CD4-positive, alpha-beta T cell (primary cell): ENCODE measurements at regions not wholly inside any gene's neighbourhood (a gene's known extent, or its start where the extent isn't known, plus 50 kb on each side); places are given as distances from the start of the nearest gene placed in this dataset.

Experiments
- ATAC-seq: fragments of 200-7000 bp; cut with Tn5 transposase; one replicate; pipeline ENCODE4 v1.10.0; 2022; ENCODE audit warnings: mild to moderate bottlenecking; ENCODE audit not compliant: poor library complexity
- CTCF ChIA-PET: fragments of 350-600 bp; sonication (Branson Sonifier 250); formaldehyde crosslinking; loops from one replicate; lab custom pipeline; 2021; ENCODE audit warnings: antibody characterized with exemption, inconsistent platforms; lab: Charles Lee
- POLR2A ChIA-PET: fragments of 350-600 bp; sonication (Branson Sonifier 250); formaldehyde crosslinking; loops from one replicate; lab custom pipeline; 2021; ENCODE audit warnings: antibody characterized with exemption, inconsistent platforms; lab: Charles Lee
- DNase-seq, 14 experiments: peaks; one replicate each; pipeline ENCODE4 v3.0.0-alpha.2; 2013 to 2020; ENCODE audit warnings: mixed read lengths in 2 of 14
- H3K27ac ChIP-seq, 2 donors: one replicate each; pipeline versions ENCODE4 v1.5.1 to v1.7.0; 2013; ENCODE audit warnings: low read length in 2 of 2, low read depth in 1 of 2, mild to moderate bottlenecking in 1 of 2
- H3K27me3 ChIP-seq, 2 experiments: 1 replicate in 1 of 2; 2 replicates in 1 of 2; pipeline versions ENCODE4 v1.6.1 to v1.7.0; 2013; ENCODE audit warnings: low read length in 2 of 2, control low read depth in 1 of 2, mild to moderate bottlenecking in 1 of 2, moderate library complexity in 1 of 2; ENCODE audit not compliant: insufficient read depth in 2 of 2, control insufficient read depth in 1 of 2
- H3K36me3 ChIP-seq: one replicate; pipeline ENCODE4 v1.6.1; 2013; ENCODE audit warnings: low read length, control low read depth; ENCODE audit not compliant: insufficient read depth
- H3K4me1 ChIP-seq: one replicate; pipeline ENCODE4 v1.6.1; 2013; ENCODE audit warnings: low read length, control low read depth; ENCODE audit not compliant: insufficient read depth
- H3K4me3 ChIP-seq: one replicate; pipeline ENCODE4 v1.5.1; 2013; ENCODE audit warnings: mild to moderate bottlenecking, low read length, moderate library complexity
- H3K9me3 ChIP-seq, 2 experiments: 1 replicate in 1 of 2; 2 replicates in 1 of 2; pipeline versions ENCODE4 v1.6.1 to v1.7.0; 2013; ENCODE audit warnings: low read length in 2 of 2, mild to moderate bottlenecking in 2 of 2, control low read depth in 1 of 2, moderate library complexity in 1 of 2; ENCODE audit not compliant: control insufficient read depth in 1 of 2, insufficient read depth in 1 of 2
- H3K27ac Mint-ChIP-seq: one replicate; pipeline ENCODE4 v1.8.0; 2020; ENCODE audit warnings: mixed read lengths
- H3K27me3 Mint-ChIP-seq: one replicate; pipeline ENCODE4 v1.8.0; 2021; ENCODE audit warnings: mixed read lengths
- H3K36me3 Mint-ChIP-seq: one replicate; pipeline ENCODE4 v1.8.0; 2021; ENCODE audit warnings: low read depth, mixed read lengths
- H3K4me1 Mint-ChIP-seq: one replicate; pipeline ENCODE4 v1.8.0; 2021; ENCODE audit warnings: low read depth, mixed read lengths
- H3K4me3 Mint-ChIP-seq: one replicate; pipeline ENCODE4 v1.8.0; 2020; ENCODE audit warnings: mild to moderate bottlenecking, mixed read lengths
- H3K9me3 Mint-ChIP-seq: one replicate; pipeline ENCODE4 v1.8.0; 2020; ENCODE audit warnings: mixed read lengths
- intact Hi-C, 2 experiments: fragments of 100-400 bp; cut with DNase I in 1 of 2; cut with micrococcal nuclease in 1 of 2; formaldehyde crosslinking; loops; one replicate each; pipeline versions ENCODE4 v1.15.1 to v1.9.0; 2023 to 2025; cut with DNase I, micrococcal nuclease
- TF ChIP-seq, protein P1 (sequence below): fragments of 200-600 bp; IDR thresholded peaks from one replicate; pipeline ENCODE4 v1.8.0; 2022; ENCODE audit warnings: antibody characterized with exemption, mild to moderate bottlenecking

DNA sequence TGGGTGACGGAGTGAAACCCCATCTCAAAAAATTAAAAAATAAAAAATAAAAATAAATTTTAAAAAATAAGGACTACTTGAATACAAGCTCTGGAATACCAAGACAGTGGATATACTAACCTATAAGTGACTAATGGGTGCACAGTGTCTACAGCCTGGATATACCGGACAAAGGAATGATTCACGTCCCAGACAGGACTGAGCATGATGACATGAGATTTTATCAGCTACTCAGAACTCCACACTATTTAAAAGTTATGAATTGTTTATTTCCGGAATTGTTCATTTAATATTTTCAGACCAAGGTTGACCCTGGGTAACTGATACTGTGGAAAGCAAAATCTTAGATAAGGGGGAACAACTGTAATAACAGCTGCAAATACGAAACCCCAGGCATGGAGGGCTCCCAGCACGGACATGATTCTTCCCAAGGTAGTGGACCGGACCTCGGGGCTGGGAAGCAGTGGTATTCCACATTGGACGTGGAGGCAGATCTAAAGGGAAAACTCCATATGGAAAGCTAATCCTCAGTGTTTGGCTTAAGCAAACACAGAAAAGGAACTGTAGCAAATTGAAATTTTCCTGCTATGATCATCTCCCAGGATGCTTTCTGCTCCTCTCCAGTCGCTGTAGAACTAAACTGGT lies 102.6 kb upstream of the TSHZ3 start:
- Histone ChIP-seq H3K9me3 (peaks cover 0 to 8% of the 10 kb centered on the region in 2 experiments), H3K27me3 (peaks cover 2 to 5% of the 10 kb centered on the region in 2 experiments), H3K4me1 (no peaks in the 10 kb centered on the region), H3K27ac (no peak overlapping the region), H3K36me3 (no peaks in the 10 kb centered on the region), H3K4me3 (no peak overlapping the region)
- H3K27me3 Mint-ChIP-seq = peaks cover 28% of the 10 kb centered on the region
- DNase-seq (no peak), ATAC-seq (no peak)
- H3K4me1 Mint-ChIP-seq = no peaks in the 10 kb centered on the region
- no peaks in the 10 kb centered on the region for H3K9me3 Mint-ChIP-seq
- TF ChIP-seq, protein P1, sequence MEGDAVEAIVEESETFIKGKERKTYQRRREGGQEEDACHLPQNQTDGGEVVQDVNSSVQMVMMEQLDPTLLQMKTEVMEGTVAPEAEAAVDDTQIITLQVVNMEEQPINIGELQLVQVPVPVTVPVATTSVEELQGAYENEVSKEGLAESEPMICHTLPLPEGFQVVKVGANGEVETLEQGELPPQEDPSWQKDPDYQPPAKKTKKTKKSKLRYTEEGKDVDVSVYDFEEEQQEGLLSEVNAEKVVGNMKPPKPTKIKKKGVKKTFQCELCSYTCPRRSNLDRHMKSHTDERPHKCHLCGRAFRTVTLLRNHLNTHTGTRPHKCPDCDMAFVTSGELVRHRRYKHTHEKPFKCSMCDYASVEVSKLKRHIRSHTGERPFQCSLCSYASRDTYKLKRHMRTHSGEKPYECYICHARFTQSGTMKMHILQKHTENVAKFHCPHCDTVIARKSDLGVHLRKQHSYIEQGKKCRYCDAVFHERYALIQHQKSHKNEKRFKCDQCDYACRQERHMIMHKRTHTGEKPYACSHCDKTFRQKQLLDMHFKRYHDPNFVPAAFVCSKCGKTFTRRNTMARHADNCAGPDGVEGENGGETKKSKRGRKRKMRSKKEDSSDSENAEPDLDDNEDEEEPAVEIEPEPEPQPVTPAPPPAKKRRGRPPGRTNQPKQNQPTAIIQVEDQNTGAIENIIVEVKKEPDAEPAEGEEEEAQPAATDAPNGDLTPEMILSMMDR = no peak
- ChIA-PET POLR2A (no interaction called here), CTCF (no interaction called here)
- H3K4me3 Mint-ChIP-seq = no peak overlapping the region
- intact Hi-C loops = no loop called here
- H3K36me3 Mint-ChIP-seq = no peaks in the 10 kb centered on the region
- H3K27ac Mint-ChIP-seq = no peak overlapping the region

DNA sequence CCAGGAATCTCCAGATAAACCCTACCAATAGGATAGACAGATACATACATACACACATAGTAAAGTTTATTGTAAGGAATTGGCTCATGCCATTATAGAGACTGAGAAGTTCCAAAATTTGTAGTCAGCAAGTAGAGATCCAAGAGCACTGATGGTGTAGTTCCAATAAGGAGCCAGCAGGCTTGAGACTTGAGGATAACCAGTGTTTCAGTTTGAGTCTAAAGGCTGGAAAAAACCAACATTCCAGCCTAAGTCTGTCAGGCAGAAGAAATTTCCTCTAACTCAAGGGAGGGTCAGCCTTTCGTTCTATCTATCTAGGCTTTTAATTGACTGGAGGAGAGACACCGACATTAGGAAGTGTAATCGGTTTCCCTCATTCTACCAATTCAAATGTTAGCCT lies 110.2 kb upstream of the TSHZ3 start:
- intact Hi-C loops = no loop called here
- Histone ChIP-seq H3K36me3 (no peaks in the 10 kb centered on the region), H3K27me3 (peaks cover 0 to 8% of the 10 kb centered on the region in 2 experiments), H3K27ac (no peak overlapping the region), H3K9me3 (no peaks in the 10 kb centered on the region), H3K4me3 (no peak overlapping the region), H3K4me1 (no peaks in the 10 kb centered on the region)
- no peak overlapping the region for H3K27ac Mint-ChIP-seq
- peaks cover 5% of the 10 kb centered on the region for H3K27me3 Mint-ChIP-seq
- H3K36me3 Mint-ChIP-seq = no peaks in the 10 kb centered on the region
- no peak overlapping the region for H3K4me3 Mint-ChIP-seq
- POLR2A ChIA-PET = no interaction called here
- TF ChIP-seq, protein P1 = no peak
- CTCF ChIA-PET = no interaction called here
- ATAC-seq (no peak), DNase-seq (no peak)
- H3K4me1 Mint-ChIP-seq = no peaks in the 10 kb centered on the region
- no peaks in the 10 kb centered on the region for H3K9me3 Mint-ChIP-seq

DNA sequence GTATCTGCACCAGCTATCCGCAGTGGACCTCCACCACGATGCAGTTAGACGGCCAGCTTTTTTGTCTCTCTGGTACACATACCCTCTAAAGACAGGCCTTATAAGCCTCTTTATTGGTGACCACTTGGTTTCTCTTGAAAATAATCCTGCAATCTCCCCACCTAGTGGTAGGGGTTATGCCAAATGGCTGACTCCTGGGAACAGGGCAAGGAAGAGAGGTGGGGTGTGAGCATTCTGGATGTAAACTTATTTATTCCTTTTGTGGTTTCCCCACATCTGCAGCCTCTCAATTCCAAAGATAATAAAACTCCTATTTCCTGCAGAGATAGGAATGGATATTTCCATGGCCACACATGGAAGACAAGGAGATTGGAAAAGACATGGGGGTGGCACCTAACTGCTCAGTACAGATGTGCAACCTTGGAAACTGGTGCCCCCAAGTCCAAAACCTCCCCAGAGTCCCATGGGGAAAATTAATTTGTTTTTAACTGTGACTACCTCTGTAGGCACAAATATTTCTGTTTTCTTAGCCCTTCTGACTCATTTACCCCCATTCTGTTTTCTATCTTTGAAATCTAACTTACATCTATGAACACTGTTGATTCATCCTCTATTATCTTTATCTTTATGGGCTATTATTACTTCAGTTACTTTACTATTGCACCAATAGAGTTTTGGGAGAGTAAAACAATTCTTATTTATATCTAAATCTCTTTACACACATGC lies 112.7 kb upstream of the TSHZ3 start:
- TF ChIP-seq, protein P1 = no peak
- intact Hi-C loops = no loop called here
- Histone ChIP-seq H3K4me3 (no peak overlapping the region), H3K4me1 (no peaks in the 10 kb centered on the region), H3K36me3 (no peaks in the 10 kb centered on the region), H3K9me3 (peaks cover 0 to 8% of the 10 kb centered on the region in 2 experiments), H3K27me3 (peaks cover 3 to 8% of the 10 kb centered on the region in 2 experiments), H3K27ac (no peak overlapping the region)
- H3K27me3 Mint-ChIP-seq = peaks cover 5% of the 10 kb centered on the region
- DNase-seq (no peak), ATAC-seq (no peak)
- no peaks in the 10 kb centered on the region for H3K4me1 Mint-ChIP-seq
- H3K4me3 Mint-ChIP-seq = no peak overlapping the region
- POLR2A ChIA-PET = no interaction called here
- no peaks in the 10 kb centered on the region for H3K9me3 Mint-ChIP-seq
- H3K27ac Mint-ChIP-seq = no peak overlapping the region
- H3K36me3 Mint-ChIP-seq = no peaks in the 10 kb centered on the region
- CTCF ChIA-PET = no interaction called here
